ENCODE measurements at regions not wholly inside any gene's neighbourhood (a gene's known extent, or its start where the extent isn't known, plus 50 kb on each side); places are given as distances from the start of the nearest gene placed in this dataset.

DNA sequence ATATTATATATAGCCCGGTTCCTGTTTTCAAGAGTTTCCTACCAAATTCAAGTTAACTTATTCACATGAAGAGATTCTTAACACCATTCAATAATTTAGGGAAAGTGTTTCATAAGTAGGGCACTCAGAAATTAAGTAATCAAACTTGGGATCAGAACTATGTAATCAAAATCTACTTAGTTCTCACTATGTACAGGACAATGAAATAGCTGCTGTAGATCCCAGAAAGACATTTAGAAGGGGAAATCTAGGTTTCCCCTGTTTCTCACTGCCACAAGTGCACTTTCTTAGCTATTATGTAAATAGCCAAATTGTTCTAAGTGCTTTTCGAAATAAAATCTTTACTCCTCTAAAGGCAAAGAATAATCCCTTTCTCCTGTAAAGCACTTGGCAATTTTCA, 493.6 kb upstream of the SETBP1 start:
- DNase-seq (ENCODE audit: unreplicated experiment): no peak
- ChIA-PET CTCF (no interaction called here), POLR2A (no interaction called here)
- BruUV-seq (replicated peaks): no TSS peak
- Mint-ChIP-seq H3K9me3 (ENCODE audit: unreplicated experiment) (no peaks in the 10 kb centered on the region), H3K27me3 (ENCODE audit: insufficient read depth, unreplicated experiment) (no peaks in the 10 kb centered on the region), H3K36me3 (ENCODE audit: insufficient read depth, unreplicated experiment) (no peaks in the 10 kb centered on the region), H3K4me1 (ENCODE audit: insufficient read depth, unreplicated experiment) (no peaks in the 10 kb centered on the region), H3K27ac (ENCODE audit: low read depth, unreplicated experiment) (no peak overlapping the region), H3K4me3 (ENCODE audit: unreplicated experiment) (no peak overlapping the region)
- intact Hi-C loops (cut with micrococcal nuclease): no loop called here
- TF ChIP-seq, protein P1, sequence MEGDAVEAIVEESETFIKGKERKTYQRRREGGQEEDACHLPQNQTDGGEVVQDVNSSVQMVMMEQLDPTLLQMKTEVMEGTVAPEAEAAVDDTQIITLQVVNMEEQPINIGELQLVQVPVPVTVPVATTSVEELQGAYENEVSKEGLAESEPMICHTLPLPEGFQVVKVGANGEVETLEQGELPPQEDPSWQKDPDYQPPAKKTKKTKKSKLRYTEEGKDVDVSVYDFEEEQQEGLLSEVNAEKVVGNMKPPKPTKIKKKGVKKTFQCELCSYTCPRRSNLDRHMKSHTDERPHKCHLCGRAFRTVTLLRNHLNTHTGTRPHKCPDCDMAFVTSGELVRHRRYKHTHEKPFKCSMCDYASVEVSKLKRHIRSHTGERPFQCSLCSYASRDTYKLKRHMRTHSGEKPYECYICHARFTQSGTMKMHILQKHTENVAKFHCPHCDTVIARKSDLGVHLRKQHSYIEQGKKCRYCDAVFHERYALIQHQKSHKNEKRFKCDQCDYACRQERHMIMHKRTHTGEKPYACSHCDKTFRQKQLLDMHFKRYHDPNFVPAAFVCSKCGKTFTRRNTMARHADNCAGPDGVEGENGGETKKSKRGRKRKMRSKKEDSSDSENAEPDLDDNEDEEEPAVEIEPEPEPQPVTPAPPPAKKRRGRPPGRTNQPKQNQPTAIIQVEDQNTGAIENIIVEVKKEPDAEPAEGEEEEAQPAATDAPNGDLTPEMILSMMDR (IDR thresholded peaks at IDR 0.05; ENCODE audit: unreplicated experiment): no peak

DNA sequence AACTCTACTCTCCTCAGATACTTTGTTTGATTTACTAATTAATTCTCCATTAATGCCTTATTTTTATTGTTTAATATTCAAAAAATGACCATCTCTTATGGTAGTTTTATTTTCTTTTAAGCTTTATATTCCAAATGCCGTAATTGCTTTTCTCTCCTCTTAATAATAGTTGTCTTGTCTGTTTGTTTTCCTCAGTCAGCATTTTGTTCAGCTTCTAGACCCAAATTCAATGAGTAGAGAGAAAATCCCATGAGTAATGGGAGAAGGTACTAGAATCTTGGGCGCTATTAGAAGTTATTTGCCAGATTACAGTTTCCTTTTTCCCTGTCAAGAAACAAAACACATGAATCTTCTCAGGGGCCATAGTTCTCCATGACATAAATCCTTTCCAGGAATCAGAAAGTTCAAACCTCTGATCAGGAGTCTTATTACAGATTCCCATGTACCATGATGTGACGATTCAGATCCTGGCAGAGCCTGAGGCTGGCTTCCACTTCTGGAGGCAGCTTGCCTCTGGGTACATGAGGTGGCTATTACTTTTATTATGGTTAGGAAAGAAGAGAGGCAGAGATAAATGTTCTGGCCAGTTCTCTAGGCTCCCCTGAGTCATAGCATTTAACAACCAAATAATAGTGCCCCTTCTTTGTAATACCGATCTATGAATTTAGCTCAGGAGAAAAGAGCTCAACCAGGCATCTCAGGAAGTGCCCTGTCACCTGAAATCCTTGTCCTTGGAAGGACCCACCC, 485.1 kb upstream of the SETBP1 start:
- ChIA-PET POLR2A (no interaction called here), CTCF (no interaction called here)
- no TSS peak for BruUV-seq (replicated peaks)
- no peaks in the 10 kb centered on the region for H3K36me3 Mint-ChIP-seq (ENCODE audit: insufficient read depth, unreplicated experiment)
- DNase-seq (ENCODE audit: unreplicated experiment): no peak
- no peaks in the 10 kb centered on the region for H3K4me1 Mint-ChIP-seq (ENCODE audit: insufficient read depth, unreplicated experiment)
- intact Hi-C loops (cut with micrococcal nuclease): no loop called here
- no peak overlapping the region for H3K4me3 Mint-ChIP-seq (ENCODE audit: unreplicated experiment)
- TF ChIP-seq, protein P1 (IDR thresholded peaks at IDR 0.05; ENCODE audit: unreplicated experiment): no peak
- H3K27ac Mint-ChIP-seq (ENCODE audit: low read depth, unreplicated experiment): no peak overlapping the region
- no peaks in the 10 kb centered on the region for H3K9me3 Mint-ChIP-seq (ENCODE audit: unreplicated experiment)
- H3K27me3 Mint-ChIP-seq (ENCODE audit: insufficient read depth, unreplicated experiment): peaks cover 12% of the 10 kb centered on the region

DNA sequence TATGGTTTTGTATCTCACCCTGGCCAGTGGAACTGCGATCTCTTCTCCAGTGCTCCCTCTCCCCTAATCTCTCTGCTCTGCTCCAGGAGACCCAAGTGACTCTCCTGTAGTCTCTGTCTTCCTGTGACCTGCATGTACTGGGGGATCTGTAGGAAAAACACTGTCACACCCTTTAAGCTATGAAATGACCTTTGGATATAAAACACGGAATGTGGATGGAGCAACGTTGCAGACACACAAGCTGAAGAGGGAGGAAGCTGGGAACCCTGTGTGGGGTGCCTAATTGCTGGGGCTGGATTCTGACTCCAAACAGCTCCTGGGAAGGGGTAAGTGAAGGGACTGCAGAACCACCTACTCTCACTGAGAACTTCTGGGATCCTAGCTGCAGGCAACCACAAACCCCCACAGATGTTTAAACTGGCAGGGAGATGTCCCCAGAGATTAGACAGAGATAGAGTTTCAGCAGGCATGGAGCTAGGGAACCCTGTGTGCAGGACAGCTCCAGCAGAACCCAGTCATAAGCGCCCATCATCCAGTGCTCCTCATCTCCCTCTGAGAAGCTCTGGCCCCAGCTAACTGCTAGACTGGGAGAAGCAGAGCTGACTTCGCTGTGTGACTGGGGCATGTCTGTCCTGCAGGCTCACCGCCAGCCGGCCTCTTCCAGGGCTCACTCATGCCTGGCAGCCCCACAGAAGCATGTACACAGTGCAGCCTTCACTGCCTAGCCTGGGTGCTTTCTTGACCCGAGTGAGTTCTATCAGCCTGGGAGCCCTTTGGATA, 482.7 kb upstream of the SETBP1 start:
- ChIA-PET POLR2A (interaction anchor here (0.5 kb wide), 1 partner anchor 153 kb away, joined by 3 read pairs; no protein-coding TSS in a partner anchor), CTCF (interaction anchor here (1.3 kb wide), 1 partner anchor 43 kb away, joined by 5 read pairs; no protein-coding TSS in a partner anchor)
- Mint-ChIP-seq H3K4me1 (ENCODE audit: insufficient read depth, unreplicated experiment) (no peaks in the 10 kb centered on the region), H3K36me3 (ENCODE audit: insufficient read depth, unreplicated experiment) (no peaks in the 10 kb centered on the region), H3K4me3 (ENCODE audit: unreplicated experiment) (no peak overlapping the region), H3K27me3 (ENCODE audit: insufficient read depth, unreplicated experiment) (peaks cover 12% of the 10 kb centered on the region), H3K27ac (ENCODE audit: low read depth, unreplicated experiment) (no peak overlapping the region), H3K9me3 (ENCODE audit: unreplicated experiment) (no peaks in the 10 kb centered on the region)
- no peak for DNase-seq (ENCODE audit: unreplicated experiment)
- TF ChIP-seq, protein P1 (IDR thresholded peaks at IDR 0.05; ENCODE audit: unreplicated experiment): no peak
- BruUV-seq (replicated peaks): no TSS peak
- intact Hi-C loops (cut with micrococcal nuclease): no loop called here

DNA sequence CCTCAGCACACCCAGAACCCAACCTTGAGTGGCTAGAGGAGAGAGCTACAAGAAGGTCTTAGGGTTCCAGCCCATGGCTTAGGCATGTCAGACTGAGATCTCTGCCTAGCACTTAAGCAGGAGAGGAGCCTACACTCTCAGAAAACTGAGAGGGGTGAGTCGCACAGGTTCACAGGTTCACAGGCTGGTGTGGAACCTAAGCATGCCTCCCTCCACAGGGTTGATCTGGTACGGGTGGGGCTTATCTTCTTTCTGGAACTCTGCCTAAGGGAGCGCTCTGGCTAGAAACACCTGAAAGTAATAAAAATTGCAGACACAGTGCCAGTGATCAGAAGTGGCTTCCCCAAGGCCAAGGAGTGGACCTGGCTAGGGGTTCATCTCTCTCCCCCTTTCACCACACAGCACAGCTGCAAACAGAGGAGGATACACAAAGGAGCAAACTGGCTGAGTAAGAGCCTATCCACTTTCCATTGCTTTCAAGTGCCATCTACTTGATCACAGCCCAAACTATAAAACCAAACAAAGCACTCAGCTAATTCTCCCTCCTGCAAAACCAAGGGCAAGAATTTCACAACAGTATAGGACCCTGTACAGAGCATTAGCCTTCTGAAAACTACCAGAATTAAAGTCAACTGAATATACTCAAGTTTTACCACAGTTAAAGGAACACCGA, 481.9 kb upstream of the SETBP1 start:
- TF ChIP-seq, protein P1 (IDR thresholded peaks at IDR 0.05; ENCODE audit: unreplicated experiment): no peak
- peaks cover 12% of the 10 kb centered on the region for H3K27me3 Mint-ChIP-seq (ENCODE audit: insufficient read depth, unreplicated experiment)
- H3K4me1 Mint-ChIP-seq (ENCODE audit: insufficient read depth, unreplicated experiment): no peaks in the 10 kb centered on the region
- POLR2A ChIA-PET: interaction anchor here (0.7 kb wide), 1 partner anchor 64 kb away, joined by 3 read pairs; no protein-coding TSS in a partner anchor
- no peak for DNase-seq (ENCODE audit: unreplicated experiment)
- H3K36me3 Mint-ChIP-seq (ENCODE audit: insufficient read depth, unreplicated experiment): no peaks in the 10 kb centered on the region
- H3K4me3 Mint-ChIP-seq (ENCODE audit: unreplicated experiment): no peak overlapping the region
- no peak overlapping the region for H3K27ac Mint-ChIP-seq (ENCODE audit: low read depth, unreplicated experiment)
- intact Hi-C loops (cut with micrococcal nuclease): no loop called here
- BruUV-seq (replicated peaks): no TSS peak
- no peaks in the 10 kb centered on the region for H3K9me3 Mint-ChIP-seq (ENCODE audit: unreplicated experiment)
- CTCF ChIA-PET: interaction anchor here (0.6 kb wide), 1 partner anchor 11 kb away, joined by 4 read pairs; no protein-coding TSS in a partner anchor
